ENCODE measurements at regions not wholly inside any gene's neighbourhood (a gene's known extent, or its start where the extent isn't known, plus 50 kb on each side); places are given as distances from the start of the nearest gene placed in this dataset.

DNA sequence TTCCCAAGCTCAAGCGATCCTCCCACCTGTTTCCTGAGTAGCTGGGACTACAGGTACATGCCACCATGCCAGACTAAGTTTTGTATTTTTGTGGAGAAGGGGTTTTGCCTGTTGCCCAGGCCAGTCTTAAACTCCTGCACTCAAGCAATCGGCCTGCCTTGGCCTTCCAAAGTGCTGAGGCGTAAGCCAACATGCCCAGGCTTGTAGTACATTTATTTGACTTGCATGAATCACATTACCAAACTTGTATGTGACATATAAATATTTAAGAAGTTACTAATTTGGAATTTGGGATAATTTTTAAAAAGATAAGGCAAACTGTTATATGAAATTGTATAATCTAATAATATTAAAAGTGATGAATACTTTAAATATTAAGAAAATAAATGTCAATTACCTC, 157.6 kb downstream of the MCHR2 start:
- peak; percentile 3 for DNase-seq (ENCODE audit: low read depth)
- TF ChIP-seq, protein P1, sequence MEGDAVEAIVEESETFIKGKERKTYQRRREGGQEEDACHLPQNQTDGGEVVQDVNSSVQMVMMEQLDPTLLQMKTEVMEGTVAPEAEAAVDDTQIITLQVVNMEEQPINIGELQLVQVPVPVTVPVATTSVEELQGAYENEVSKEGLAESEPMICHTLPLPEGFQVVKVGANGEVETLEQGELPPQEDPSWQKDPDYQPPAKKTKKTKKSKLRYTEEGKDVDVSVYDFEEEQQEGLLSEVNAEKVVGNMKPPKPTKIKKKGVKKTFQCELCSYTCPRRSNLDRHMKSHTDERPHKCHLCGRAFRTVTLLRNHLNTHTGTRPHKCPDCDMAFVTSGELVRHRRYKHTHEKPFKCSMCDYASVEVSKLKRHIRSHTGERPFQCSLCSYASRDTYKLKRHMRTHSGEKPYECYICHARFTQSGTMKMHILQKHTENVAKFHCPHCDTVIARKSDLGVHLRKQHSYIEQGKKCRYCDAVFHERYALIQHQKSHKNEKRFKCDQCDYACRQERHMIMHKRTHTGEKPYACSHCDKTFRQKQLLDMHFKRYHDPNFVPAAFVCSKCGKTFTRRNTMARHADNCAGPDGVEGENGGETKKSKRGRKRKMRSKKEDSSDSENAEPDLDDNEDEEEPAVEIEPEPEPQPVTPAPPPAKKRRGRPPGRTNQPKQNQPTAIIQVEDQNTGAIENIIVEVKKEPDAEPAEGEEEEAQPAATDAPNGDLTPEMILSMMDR (conservative IDR thresholded peaks at IDR 0.05; ENCODE audit: low read length): no peak
- H3K4me3 ChIP-seq (ENCODE audit: low read length): no peak overlapping the region

DNA sequence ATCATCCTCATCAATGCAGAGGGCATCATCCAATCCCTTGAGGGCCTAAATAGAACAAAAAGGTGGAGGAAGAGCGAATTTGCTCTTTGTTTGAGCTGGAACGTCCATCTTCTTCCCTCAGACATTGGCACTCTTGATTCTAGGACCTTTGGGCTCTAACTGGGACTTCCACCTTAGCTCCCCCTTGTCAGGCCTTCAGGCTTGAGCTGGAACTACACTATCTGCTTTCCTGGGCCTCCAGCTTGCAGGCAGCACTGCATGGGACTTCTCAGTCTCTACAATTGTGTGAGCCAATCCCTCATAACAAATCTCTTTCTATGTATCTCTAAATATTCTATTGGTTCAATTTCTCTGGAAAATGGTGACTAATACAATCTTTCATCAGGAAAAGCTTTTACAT, 155.4 kb downstream of the MCHR2 start:
- DNase-seq (ENCODE audit: low read depth): no peak
- TF ChIP-seq, protein P1 (conservative IDR thresholded peaks at IDR 0.05; ENCODE audit: low read length): no peak
- no peak overlapping the region for H3K4me3 ChIP-seq (ENCODE audit: low read length)

DNA sequence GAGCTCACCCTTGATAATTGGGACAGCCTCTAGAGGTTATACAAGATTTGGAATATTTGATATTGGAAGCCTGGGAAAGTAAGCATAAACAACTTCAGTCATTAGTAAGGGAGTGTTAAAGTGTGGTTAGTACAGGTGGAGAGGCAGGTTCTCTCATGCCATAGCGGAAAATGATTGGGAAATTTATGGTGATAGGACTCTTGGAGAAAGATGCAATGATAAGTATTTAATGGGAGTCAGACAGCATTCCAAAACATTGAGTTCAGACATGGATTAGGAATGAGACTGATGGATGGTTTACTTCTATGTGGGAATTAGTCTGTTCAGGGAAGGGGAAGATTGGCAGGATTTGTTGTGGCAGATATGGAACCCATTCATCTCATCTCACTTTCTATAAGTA, 152.7 kb downstream of the MCHR2 start:
- TF ChIP-seq, protein P1 (conservative IDR thresholded peaks at IDR 0.05; ENCODE audit: low read length): no peak
- no peak for DNase-seq (ENCODE audit: low read depth)
- H3K4me3 ChIP-seq (ENCODE audit: low read length): no peak overlapping the region

DNA sequence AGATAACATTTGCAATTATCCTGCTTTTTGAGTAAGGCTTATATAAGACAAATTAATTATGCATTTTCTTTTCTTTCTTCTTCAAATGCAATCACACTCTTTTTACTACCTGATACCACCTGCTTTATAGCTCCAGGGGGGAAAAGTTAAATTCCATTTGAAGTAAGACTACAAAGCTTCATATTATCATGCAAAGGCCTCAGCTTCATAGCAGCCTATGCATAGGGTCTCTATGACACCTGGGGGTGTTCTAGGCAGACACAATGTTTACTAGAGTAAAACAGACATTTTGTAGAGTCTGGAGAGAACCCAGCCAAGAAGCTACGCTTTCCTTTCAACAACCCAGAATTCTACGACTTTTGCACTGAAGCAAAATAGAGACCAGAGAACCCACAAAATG, 148.0 kb downstream of the MCHR2 start:
- TF ChIP-seq, protein P1 (conservative IDR thresholded peaks at IDR 0.05; ENCODE audit: low read length): no peak
- H3K4me3 ChIP-seq (ENCODE audit: low read length): no peak overlapping the region
- no peak for DNase-seq (ENCODE audit: low read depth)

DNA sequence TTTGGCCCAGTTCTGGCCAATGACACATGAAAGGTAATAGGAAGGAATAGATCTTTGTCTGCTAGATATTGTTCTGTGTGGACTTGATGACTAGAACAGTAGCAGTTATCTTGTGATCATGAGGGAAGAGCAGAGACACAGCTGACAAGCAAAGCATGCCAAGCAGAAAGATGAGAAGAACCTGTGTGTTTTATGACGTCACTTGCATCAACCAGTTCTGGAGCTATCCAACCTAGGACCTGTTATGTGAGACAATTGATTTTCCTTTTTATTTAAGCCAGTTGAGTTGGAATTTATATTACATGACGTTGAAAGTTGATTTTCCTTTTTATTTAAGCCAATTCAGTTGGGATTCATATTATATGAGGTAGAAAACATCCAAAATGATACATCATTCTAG, 143.2 kb downstream of the MCHR2 start:
- TF ChIP-seq, protein P1 (conservative IDR thresholded peaks at IDR 0.05; ENCODE audit: low read length): no peak
- no peak for DNase-seq (ENCODE audit: low read depth)
- H3K4me3 ChIP-seq (ENCODE audit: low read length): no peak overlapping the region

DNA sequence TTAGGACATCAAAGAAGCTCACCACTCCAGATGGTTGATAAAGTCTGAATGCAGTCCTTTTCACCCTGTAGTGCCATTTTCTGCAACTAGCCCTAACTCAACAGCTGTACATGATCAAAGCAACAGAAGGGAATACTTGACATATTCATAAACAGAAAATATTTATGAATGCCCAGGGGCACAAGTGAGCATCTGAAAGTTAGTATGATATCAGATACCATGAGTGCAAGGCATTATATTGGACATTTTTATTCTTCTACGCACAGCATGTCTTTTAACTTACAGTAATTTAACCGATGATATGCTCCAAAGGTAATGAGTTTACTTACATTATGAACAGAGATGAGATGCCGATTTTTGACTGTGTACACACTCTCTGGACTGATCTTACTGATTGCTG, 142.0 kb downstream of the MCHR2 start:
- TF ChIP-seq, protein P1 (conservative IDR thresholded peaks at IDR 0.05; ENCODE audit: low read length): no peak
- no peak for DNase-seq (ENCODE audit: low read depth)
- no peak overlapping the region for H3K4me3 ChIP-seq (ENCODE audit: low read length)

DNA sequence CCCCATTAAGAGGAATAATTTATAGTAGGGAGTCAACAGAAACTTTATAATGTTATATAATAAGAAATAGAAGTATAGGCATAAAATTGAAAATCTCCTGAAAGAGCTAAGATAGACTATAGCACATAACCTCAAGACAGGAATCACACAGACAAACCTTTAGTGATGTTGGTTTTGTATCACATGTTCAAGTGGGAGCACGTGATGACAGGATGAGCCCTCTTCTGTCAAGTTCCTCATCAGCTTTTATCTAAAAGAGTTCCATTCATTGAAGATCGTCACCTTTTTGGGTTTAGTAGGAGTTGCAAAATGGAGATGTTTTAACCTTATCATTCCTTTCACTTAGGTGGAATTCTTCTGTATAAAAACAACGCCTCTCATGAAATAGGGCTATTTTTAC, 127.0 kb downstream of the MCHR2 start:
- TF ChIP-seq, protein P1 (conservative IDR thresholded peaks at IDR 0.05; ENCODE audit: low read length): no peak
- DNase-seq (ENCODE audit: low read depth): no peak
- no peak overlapping the region for H3K4me3 ChIP-seq (ENCODE audit: low read length)
